HG02885 (cell line): ENCODE measurements at regions not wholly inside any gene's neighbourhood (a gene's known extent, or its start where the extent isn't known, plus 50 kb on each side); places are given as distances from the start of the nearest gene placed in this dataset.
"Not testable (repeated sequence)": the region's sequence is repeated elsewhere in the genome, so short reads cannot be mapped to it uniquely, and the experiment has no call there.

Source experiments
- ATAC-seq: cut with Tn5 transposase; IDR thresholded peaks from one replicate; pipeline ENCODE4 v1.9.1; 2021; ENCODE audit warnings: mild to moderate bottlenecking; ENCODE audit not compliant: unreplicated experiment, poor library complexity

DNA sequence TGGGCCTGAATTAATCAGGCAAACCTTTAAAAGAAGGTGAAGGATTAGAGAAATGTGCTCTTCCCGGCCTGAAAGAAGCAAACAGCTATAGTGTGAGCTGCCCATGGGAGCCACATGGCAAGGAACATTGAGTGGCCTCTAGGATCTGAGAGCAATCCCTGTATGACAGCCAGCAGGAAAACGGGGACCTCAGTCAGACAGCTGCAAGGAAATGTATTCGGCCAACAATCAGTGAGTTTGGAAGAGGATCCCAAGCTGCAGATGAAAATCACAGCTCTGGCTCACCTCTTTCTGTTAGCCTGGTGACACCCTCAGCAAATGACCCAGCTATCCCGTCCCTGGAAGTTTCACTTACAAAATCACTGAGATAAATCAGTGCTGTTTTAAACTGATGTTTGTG, 309.2 kb downstream of the SH3GL2 start:
- no peak for ATAC-seq

DNA sequence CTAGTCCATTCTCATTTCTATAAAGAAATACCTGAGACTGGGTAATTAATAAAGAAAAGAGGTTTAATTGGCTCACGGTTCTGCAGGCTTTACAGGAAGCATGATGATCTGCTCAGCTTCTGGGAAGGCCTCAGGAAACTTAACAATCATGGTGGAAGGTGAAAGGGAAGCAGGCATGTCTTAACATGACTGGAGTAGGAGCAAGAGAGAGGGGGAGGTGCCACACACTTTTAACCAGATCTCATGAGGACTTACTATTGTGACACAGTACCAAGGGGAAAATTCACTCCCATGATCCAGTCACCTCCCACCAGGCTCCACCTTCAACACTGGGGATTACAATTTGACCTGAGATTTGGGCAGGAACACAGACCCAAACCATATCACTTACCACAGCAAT, 310.1 kb downstream of the SH3GL2 start:
- ATAC-seq = not testable (repeated sequence)

GRCh38 chr9:17894501-17895160, 315.8 kb downstream of the SH3GL2 start:
- ATAC-seq = no peak

DNA sequence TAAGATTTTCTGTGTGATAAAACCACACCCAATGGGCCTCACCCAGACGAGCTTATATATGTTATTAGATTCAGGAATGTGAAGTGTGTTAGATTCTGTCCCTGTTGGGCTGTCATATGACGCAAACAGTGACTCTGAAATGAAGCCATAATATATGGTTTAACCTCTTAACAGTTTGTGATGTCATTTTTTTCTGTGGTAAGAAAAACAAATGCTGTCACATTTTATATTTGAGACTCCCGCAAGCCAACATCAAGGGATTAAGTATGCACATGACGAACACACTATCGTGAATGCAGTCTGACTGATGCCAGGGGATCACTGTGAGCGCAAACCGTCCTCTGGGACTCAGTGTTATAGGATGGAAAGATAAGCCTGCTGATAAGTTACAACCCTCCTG, 321.7 kb downstream of the SH3GL2 start:
- ATAC-seq = no peak

- ATAC-seq = no peak
Observed at GRCh38 chr9:17905366-17905765, 326.5 kb downstream of the SH3GL2 start.

- no peak for ATAC-seq
Observed at GRCh38 chr9:17905781-17906175, 326.9 kb downstream of the SH3GL2 start.

GRCh38 chr9:17906176-17906840, 327.4 kb downstream of the SH3GL2 start:
- no peak for ATAC-seq

- no peak for ATAC-seq
Observed at GRCh38 chr9:17906841-17907778, 328.2 kb downstream of the SH3GL2 start.

DNA sequence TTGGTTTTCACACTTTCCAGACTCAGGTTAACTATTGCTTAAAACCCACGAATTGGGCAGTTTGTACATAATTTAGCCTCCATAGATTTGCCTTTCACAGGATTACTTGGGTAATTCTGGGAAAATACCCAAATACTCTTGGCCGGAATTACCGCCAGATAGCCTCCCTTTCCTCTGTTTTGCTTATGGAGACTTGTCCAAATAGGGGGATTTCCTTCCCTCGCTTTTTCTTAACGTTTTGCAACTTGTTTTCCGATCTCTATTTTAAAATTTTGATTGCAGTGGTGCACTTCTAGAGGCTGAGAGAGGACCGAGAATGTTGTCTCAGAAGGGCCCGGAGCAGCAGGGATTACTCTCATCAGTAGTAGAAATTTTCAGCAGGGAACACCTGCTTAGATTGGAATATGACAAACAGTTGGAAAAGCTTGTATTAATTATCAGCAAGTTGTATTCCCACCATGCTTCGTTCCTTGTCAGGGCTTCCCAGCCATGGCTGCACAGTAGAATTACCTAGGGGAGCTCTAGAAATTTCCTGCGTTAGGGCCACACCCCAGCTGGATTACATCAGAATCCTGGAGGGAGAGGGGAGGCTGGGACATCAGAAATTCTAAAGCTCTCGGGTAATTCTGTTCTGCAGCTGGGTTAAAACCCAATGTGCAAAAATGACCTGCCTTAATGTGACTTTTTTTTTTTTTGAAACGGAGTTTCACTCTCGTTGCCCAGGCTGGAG, 329.1 kb downstream of the SH3GL2 start:
- no peak for ATAC-seq

- ATAC-seq = no peak
Observed at GRCh38 chr9:17926246-17926645, 347.4 kb downstream of the SH3GL2 start.

DNA sequence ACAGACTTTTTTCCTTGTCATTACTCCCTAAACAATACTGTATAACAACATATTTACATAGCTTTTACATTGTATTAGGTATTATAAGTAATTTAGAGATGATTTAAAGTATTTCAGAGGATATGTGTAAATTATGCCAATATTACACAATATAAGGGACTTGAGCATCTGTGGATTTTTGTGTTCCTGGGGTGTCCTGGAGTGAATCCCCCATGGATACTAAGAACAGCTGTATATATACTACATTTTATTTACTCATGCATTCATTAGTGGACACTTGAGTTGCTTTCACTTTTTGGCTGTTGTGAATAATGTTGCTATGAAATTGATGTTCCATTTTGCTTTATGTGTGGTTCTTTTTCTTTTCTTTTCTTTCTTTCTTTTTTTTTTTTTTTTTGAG, 348.8 kb downstream of the SH3GL2 start:
- ATAC-seq = no peak

GRCh38 chr9:17928228-17928627, 349.4 kb downstream of the SH3GL2 start:
- ATAC-seq = no peak

- no peak for ATAC-seq
Observed at GRCh38 chr9:17928768-17929167, 349.9 kb downstream of the SH3GL2 start.

DNA sequence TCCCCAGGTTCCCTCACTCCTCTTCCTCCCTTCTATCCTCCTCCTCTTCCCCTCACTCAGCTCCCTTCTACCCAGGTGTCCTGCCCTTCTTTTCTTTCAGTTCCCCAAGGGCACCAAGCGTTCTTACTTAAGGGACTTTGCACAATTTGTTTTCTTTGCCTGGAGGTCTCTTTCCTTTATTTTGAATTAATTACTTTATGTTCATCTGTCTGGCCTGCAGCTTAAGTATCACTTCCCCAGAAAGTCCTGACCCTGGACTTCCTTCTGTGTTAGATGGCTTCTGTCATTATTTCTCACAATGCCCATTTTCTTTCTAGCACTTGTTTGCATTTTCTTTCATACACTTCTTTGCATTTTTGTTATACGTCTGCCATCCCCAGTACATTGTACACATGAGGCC, 350.6 kb downstream of the SH3GL2 start:
- no peak for ATAC-seq

DNA sequence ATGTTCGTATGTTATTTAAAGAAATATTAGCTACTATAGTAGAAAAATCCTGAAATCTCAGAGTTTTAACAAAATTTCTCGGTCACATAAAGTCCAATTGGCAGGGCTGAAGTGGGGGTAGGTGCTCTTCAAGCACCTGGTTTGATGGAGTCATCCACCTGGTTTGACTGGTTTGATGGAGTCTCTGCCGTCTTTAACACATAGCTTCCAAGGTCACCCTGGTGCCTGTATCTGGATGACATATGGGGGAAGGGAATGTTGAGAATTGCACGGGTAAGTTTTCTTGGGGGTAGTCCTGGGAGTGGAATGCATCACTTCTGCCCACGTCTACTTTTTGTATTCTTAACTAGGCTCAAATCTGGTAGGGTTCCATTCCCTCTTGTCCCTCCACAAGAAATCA, 351.2 kb downstream of the SH3GL2 start:
- ATAC-seq = no peak

- ATAC-seq = no peak
Observed at GRCh38 chr9:17936365-17936764, 357.5 kb downstream of the SH3GL2 start.

GRCh38 chr9:17938035-17938655, 359.3 kb downstream of the SH3GL2 start:
- ATAC-seq = no peak

DNA sequence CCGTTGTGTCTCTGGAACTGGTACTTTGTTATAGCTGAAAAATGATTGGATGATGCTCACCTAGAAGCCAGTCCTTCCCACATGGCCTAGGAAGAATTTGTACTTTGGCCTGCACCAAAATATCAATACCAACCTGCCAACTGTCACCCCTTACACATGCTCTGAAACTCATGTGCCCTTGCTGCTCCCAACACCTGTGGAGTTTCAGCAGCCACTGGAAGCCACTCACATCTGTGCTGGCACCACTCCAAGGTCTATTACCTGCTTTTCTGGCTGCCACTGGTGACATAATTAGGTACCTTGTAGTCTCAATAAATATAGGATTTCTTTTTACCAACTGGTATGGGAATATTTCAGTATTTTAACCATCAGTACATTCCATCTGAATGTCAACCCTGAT, 363.6 kb downstream of the SH3GL2 start:
- ATAC-seq = no peak

GRCh38 chr9:17955409-17955808, 376.5 kb downstream of the SH3GL2 start:
- ATAC-seq = no peak

GRCh38 chr9:17958363-17958762, 379.5 kb downstream of the SH3GL2 start:
- ATAC-seq = no peak
